ENCODE measurements at regions not wholly inside any gene's neighbourhood (a gene's known extent, or its start where the extent isn't known, plus 50 kb on each side); places are given as distances from the start of the nearest gene placed in this dataset.

DNA sequence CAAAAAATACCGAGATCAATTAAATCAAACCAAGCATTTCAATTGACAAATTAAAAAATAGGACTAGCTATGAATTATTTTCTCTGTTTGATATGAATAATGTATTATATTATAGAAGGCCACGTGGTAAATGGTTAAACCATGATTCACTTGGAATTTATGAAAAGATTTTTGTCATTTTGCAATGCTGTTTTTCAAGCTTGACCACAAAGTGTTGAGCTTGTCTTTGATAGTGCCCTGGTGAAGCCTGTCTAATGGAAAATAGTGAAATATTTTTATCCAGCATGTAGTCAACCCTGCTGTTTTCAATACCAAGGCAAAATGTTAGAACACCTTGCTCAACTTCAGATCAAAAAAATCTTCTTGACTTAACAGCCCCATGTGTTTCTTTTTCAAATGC is 288.0 kb upstream of the PRMT6 start:
- H3K79me2 ChIP-seq, result no peaks in the 10 kb centered on the region
- H3K27me3 ChIP-seq, result no peaks in the 10 kb centered on the region
- H4K20me1 ChIP-seq (ENCODE audit: insufficient read depth, poor library complexity, severe bottlenecking), result no peaks in the 10 kb centered on the region
- H3K4me2 ChIP-seq, result no peak overlapping the region
- no peak overlapping the region for H3K4me3 ChIP-seq
- 82% methylated on average over 2 of the region's 2 CpGs for WGBS (ENCODE audit: low lambda C conversion rate, missing lambda C conversion rate)
- no peak for TF ChIP-seq CTCF (IDR thresholded peaks at IDR 0.05; ENCODE audit: poor library complexity)
- no peak for TF ChIP-seq EZH2phosphoT487 (IDR thresholded peaks at IDR 0.05; ENCODE audit: low read depth, severe bottlenecking, unreplicated experiment)
- TF ChIP-seq EZH2 (IDR thresholded peaks at IDR 0.05; ENCODE audit: borderline replicate concordance), result no peak
- no peak for DNase-seq (ENCODE audit: low spot score)
- H3K9me2 ChIP-seq (replicated peaks; ENCODE audit: insufficient read depth), result no peaks in the 10 kb centered on the region
- H3K4me1 ChIP-seq (ENCODE audit: insufficient read depth), result no peaks in the 10 kb centered on the region
- H2AFZ ChIP-seq, result no peak overlapping the region
- no peaks in the 10 kb centered on the region for H3K9me3 ChIP-seq (ENCODE audit: low read depth)
- H3K27ac ChIP-seq, result no peak overlapping the region
- H3K36me3 ChIP-seq (replicated peaks; ENCODE audit: insufficient read depth, low read depth), result no peaks in the 10 kb centered on the region

GRCh38 chr1:106773206-106773605 is 283.3 kb upstream of the PRMT6 start:
- no peaks in the 10 kb centered on the region for H3K4me1 ChIP-seq (ENCODE audit: insufficient read depth)
- WGBS (ENCODE audit: low lambda C conversion rate, missing lambda C conversion rate), result 90% methylated on average over 2 of the region's 2 CpGs
- TF ChIP-seq CTCF (IDR thresholded peaks at IDR 0.05; ENCODE audit: poor library complexity) (no peak), EZH2phosphoT487 (IDR thresholded peaks at IDR 0.05; ENCODE audit: low read depth, severe bottlenecking, unreplicated experiment) (no peak), EZH2 (IDR thresholded peaks at IDR 0.05; ENCODE audit: borderline replicate concordance) (no peak)
- H4K20me1 ChIP-seq (ENCODE audit: insufficient read depth, poor library complexity, severe bottlenecking), result no peaks in the 10 kb centered on the region
- no peaks in the 10 kb centered on the region for H3K36me3 ChIP-seq (replicated peaks; ENCODE audit: insufficient read depth, low read depth)
- H3K27me3 ChIP-seq, result no peaks in the 10 kb centered on the region
- H3K79me2 ChIP-seq, result no peaks in the 10 kb centered on the region
- no peak for DNase-seq (ENCODE audit: low spot score)
- no peak overlapping the region for H3K4me3 ChIP-seq
- no peak overlapping the region for H2AFZ ChIP-seq
- H3K27ac ChIP-seq, result no peak overlapping the region
- no peaks in the 10 kb centered on the region for H3K9me3 ChIP-seq (ENCODE audit: low read depth)
- H3K9me2 ChIP-seq (replicated peaks; ENCODE audit: insufficient read depth), result no peaks in the 10 kb centered on the region
- H3K4me2 ChIP-seq, result no peak overlapping the region

- no peak overlapping the region for H3K27ac ChIP-seq
- no peak overlapping the region for H3K4me3 ChIP-seq
- DNase-seq (ENCODE audit: low spot score), result no peak
- TF ChIP-seq EZH2phosphoT487 (IDR thresholded peaks at IDR 0.05; ENCODE audit: low read depth, severe bottlenecking, unreplicated experiment), result no peak
- no peak for TF ChIP-seq EZH2 (IDR thresholded peaks at IDR 0.05; ENCODE audit: borderline replicate concordance)
- no peak for TF ChIP-seq CTCF (IDR thresholded peaks at IDR 0.05; ENCODE audit: poor library complexity)
- H3K4me2 ChIP-seq, result no peak overlapping the region
- no peak overlapping the region for H2AFZ ChIP-seq
- H3K4me1 ChIP-seq (ENCODE audit: insufficient read depth), result no peaks in the 10 kb centered on the region
- H3K9me2 ChIP-seq (replicated peaks; ENCODE audit: insufficient read depth), result no peaks in the 10 kb centered on the region
- H4K20me1 ChIP-seq (ENCODE audit: insufficient read depth, poor library complexity, severe bottlenecking), result no peaks in the 10 kb centered on the region
- H3K79me2 ChIP-seq, result no peaks in the 10 kb centered on the region
- no peaks in the 10 kb centered on the region for H3K9me3 ChIP-seq (ENCODE audit: low read depth)
- no peaks in the 10 kb centered on the region for H3K27me3 ChIP-seq
- WGBS (ENCODE audit: low lambda C conversion rate, missing lambda C conversion rate), result 85% methylated on average over 1 of the region's 1 CpG
- no peaks in the 10 kb centered on the region for H3K36me3 ChIP-seq (replicated peaks; ENCODE audit: insufficient read depth, low read depth)
Observed at GRCh38 chr1:106780066-106780465, 276.4 kb upstream of the PRMT6 start.
